Fibroblast of lung (primary cell): ENCODE measurements at regions not wholly inside any gene's neighbourhood (a gene's known extent, or its start where the extent isn't known, plus 50 kb on each side); places are given as distances from the start of the nearest gene placed in this dataset.

Experiments
- DNase-seq, 2 donors: peaks; one replicate each; pipeline versions ENCODE4 v3.0.0 to v3.0.0-alpha.2; 2010; ENCODE audit warnings: low read depth in 2 of 2
- H2AFZ ChIP-seq: 2 replicates; pipeline ENCODE4 v1.5.1; 2012; ENCODE audit warnings: low read length, control low read depth, inconsistent platforms
- H3K27ac ChIP-seq: 2 replicates; pipeline ENCODE4 v1.5.1; 2011; ENCODE audit warnings: low read length, control low read depth; ENCODE audit not compliant: insufficient read depth
- H3K27me3 ChIP-seq: 2 replicates; pipeline ENCODE4 v1.5.1; 2011; ENCODE audit warnings: mild to moderate bottlenecking, low read length; ENCODE audit not compliant: control insufficient read depth, insufficient read depth
- H3K36me3 ChIP-seq: 2 replicates; pipeline ENCODE4 v1.5.1; 2011; ENCODE audit warnings: low read length; ENCODE audit not compliant: control insufficient read depth, insufficient read depth
- H3K4me1 ChIP-seq: 2 replicates; pipeline ENCODE4 v1.5.1; 2011; ENCODE audit warnings: low read length; ENCODE audit not compliant: control insufficient read depth, insufficient read depth; ENCODE audit errors: extremely low read depth
- H3K4me2 ChIP-seq: 2 replicates; pipeline ENCODE4 v1.5.1; 2011; ENCODE audit warnings: low read length, control low read depth; ENCODE audit not compliant: insufficient read depth; ENCODE audit errors: extremely low read depth
- H3K4me3 ChIP-seq, 4 experiments: fragments of 200-600 bp in 1 of 4; sonication (generic) in 1 of 4; replicated peaks in 1 of 4; 2 replicates each; pipeline ENCODE4 v1.5.1; 2011 to 2016; ENCODE audit warnings: low read length in 4 of 4, low read depth in 3 of 4, mild to moderate bottlenecking in 3 of 4, control low read depth in 2 of 4, inconsistent platforms in 1 of 4, mixed read lengths in 1 of 4; ENCODE audit not compliant: insufficient read depth in 1 of 4; ENCODE audit errors: control extremely low read depth in 1 of 4
- H3K79me2 ChIP-seq: 2 replicates; pipeline ENCODE4 v1.5.1; 2012; ENCODE audit warnings: mild to moderate bottlenecking, low read length, inconsistent platforms; ENCODE audit not compliant: control insufficient read depth, insufficient read depth
- H3K9ac ChIP-seq: 2 replicates; pipeline ENCODE4 v1.5.1; 2011; ENCODE audit warnings: mild to moderate bottlenecking, low read length, control low read depth; ENCODE audit not compliant: insufficient read depth
- H3K9me3 ChIP-seq: 2 replicates; pipeline ENCODE4 v1.5.1; 2012; ENCODE audit warnings: low read depth, low read length; ENCODE audit not compliant: control insufficient read depth, insufficient read depth
- H4K20me1 ChIP-seq: 2 replicates; pipeline ENCODE4 v1.5.1; 2011; ENCODE audit warnings: low read length; ENCODE audit not compliant: control insufficient read depth, insufficient read depth; ENCODE audit errors: extremely low read depth
- CTCF ChIP-seq, 2 donors: IDR thresholded peaks in 1 of 2; conservative IDR thresholded peaks in 1 of 2; 1 replicate in 1 of 2; 2 replicates in 1 of 2; pipeline ENCODE4 v1.5.1; 2011 to 2012; ENCODE audit warnings: low read length in 2 of 2, control low read depth in 1 of 2, inconsistent platforms in 1 of 2, low read depth in 1 of 2, mild to moderate bottlenecking in 1 of 2
- EZH2 ChIP-seq: IDR thresholded peaks from 2 replicates; pipeline ENCODE4 v1.5.1; 2012; ENCODE audit warnings: low read length, control low read depth, mild to moderate bottlenecking; ENCODE audit errors: missing control alignments

DNA sequence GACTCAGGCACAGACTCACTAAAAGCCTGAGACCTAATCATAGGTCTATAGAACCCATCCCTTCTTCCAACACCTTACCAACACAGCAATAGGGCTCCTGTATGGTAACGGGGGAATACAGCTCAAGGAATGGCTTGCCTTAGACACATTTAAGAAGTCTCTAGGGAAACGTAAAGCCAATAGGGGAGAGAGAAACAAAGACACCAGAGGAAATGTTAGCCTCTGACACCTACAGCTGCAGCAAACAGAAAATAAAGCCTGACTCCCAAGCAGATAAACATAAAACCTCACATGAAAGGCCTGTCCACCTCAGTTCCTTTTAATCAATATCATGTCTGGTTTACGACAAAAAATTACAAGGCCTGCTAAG lies 51.1 kb upstream of the NCOA1 start:
- Histone ChIP-seq H3K9ac (no peak overlapping the region), H3K27me3 (no peaks in the 10 kb centered on the region), H3K79me2 (no peaks in the 10 kb centered on the region), H4K20me1 (no peaks in the 10 kb centered on the region), H3K36me3 (no peaks in the 10 kb centered on the region), H3K27ac (no peak overlapping the region), H3K9me3 (no peaks in the 10 kb centered on the region), H3K4me2 (no peak overlapping the region), H2AFZ (no peak overlapping the region), H3K4me3 (no peak overlapping the region), H3K4me1 (peaks cover 3% of the 10 kb centered on the region)
- DNase-seq = no peak
- TF ChIP-seq EZH2 = no peak

GRCh38 chr2:24439280-24439970 lies 51.6 kb upstream of the NCOA1 start:
- no peaks in the 10 kb centered on the region for H4K20me1 ChIP-seq
- H3K9ac ChIP-seq = no peak overlapping the region
- no peak overlapping the region for H3K4me2 ChIP-seq
- no peaks in the 10 kb centered on the region for H3K36me3 ChIP-seq
- peaks cover 3% of the 10 kb centered on the region for H3K4me1 ChIP-seq
- DNase-seq = no peak
- H3K4me3 ChIP-seq = no peak overlapping the region
- no peak overlapping the region for H2AFZ ChIP-seq
- H3K9me3 ChIP-seq = no peaks in the 10 kb centered on the region
- no peaks in the 10 kb centered on the region for H3K27me3 ChIP-seq
- no peak overlapping the region for H3K27ac ChIP-seq
- TF ChIP-seq CTCF (conservative IDR thresholded peaks at IDR 0.05 in 1 of 2, IDR thresholded peaks at IDR 0.05 in 1 of 2; ENCODE audit: low read depth in 1 of 2, low read length in 2 of 2) = no peak
- TF ChIP-seq EZH2 = no peak
- no peaks in the 10 kb centered on the region for H3K79me2 ChIP-seq

DNA sequence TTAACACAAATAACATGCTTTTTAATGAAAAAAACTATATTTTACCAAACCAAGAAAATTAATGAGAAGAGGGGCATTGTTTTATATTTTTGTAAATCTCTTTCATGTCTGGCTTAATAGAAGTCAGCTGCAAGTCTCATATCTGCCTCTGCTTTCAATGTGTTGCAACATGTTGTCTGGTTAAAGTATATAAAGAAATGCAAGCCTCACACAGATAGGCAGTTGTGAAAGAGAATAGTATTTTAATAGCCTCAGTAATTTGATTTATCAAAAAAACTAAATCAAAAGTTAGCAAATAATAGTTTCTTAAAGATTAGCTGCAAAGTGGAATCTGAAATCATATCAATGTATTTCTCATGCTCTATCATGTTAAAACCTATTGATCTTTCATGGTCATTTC lies 52.9 kb upstream of the NCOA1 start:
- Histone ChIP-seq H3K9me3 (no peaks in the 10 kb centered on the region), H3K4me3 (no peak overlapping the region), H3K27ac (no peak overlapping the region), H3K36me3 (no peaks in the 10 kb centered on the region), H4K20me1 (no peaks in the 10 kb centered on the region), H3K27me3 (no peaks in the 10 kb centered on the region), H3K4me1 (peaks cover 3% of the 10 kb centered on the region), H3K79me2 (no peaks in the 10 kb centered on the region), H2AFZ (no peak overlapping the region), H3K9ac (no peak overlapping the region), H3K4me2 (no peak overlapping the region)
- TF ChIP-seq EZH2 (no peak), CTCF (conservative IDR thresholded peaks at IDR 0.05 in 1 of 2, IDR thresholded peaks at IDR 0.05 in 1 of 2; ENCODE audit: low read depth in 1 of 2, low read length in 2 of 2) (no peak)
- DNase-seq = peak in 1 of 2 donors; percentile 79
